GM12878 (cell line): ENCODE measurements at regions not wholly inside any gene's neighbourhood (a gene's known extent, or its start where the extent isn't known, plus 50 kb on each side); places are given as distances from the start of the nearest gene placed in this dataset.

Experiments used
- CBX5 ChIP-seq: sonication (generic); IDR thresholded peaks from 2 replicates; pipeline ENCODE4 v1.6.1; 2016; ENCODE audit warnings: low read depth, moderate library complexity, mild to moderate bottlenecking, inconsistent platforms
- NFIC ChIP-seq: IDR thresholded peaks from 2 replicates; pipeline ENCODE4 v1.6.1; 2012; ENCODE audit warnings: low read depth, mild to moderate bottlenecking, inconsistent platforms, low read length, moderate library complexity
- NR2C2 ChIP-seq: IDR thresholded peaks from 2 replicates; pipeline ENCODE4 v1.6.1; 2011; ENCODE audit warnings: borderline replicate concordance, low read depth; ENCODE audit not compliant: control insufficient read depth, insufficient read length
- TF ChIP-seq, protein P1 (sequence below), 3 experiments: IDR thresholded peaks in 2 of 3; conservative IDR thresholded peaks in 1 of 3; 2 replicates each; pipeline ENCODE4 v1.5.1; 2011; ENCODE audit warnings: low read depth in 3 of 3, low read length in 3 of 3, mild to moderate bottlenecking in 3 of 3, control low read depth in 2 of 3, moderate library complexity in 2 of 3, inconsistent platforms in 1 of 3, mixed read lengths in 1 of 3; ENCODE audit not compliant: control insufficient read depth in 2 of 3, insufficient read depth in 1 of 3; ENCODE audit errors: extremely low read depth in 1 of 3

DNA sequence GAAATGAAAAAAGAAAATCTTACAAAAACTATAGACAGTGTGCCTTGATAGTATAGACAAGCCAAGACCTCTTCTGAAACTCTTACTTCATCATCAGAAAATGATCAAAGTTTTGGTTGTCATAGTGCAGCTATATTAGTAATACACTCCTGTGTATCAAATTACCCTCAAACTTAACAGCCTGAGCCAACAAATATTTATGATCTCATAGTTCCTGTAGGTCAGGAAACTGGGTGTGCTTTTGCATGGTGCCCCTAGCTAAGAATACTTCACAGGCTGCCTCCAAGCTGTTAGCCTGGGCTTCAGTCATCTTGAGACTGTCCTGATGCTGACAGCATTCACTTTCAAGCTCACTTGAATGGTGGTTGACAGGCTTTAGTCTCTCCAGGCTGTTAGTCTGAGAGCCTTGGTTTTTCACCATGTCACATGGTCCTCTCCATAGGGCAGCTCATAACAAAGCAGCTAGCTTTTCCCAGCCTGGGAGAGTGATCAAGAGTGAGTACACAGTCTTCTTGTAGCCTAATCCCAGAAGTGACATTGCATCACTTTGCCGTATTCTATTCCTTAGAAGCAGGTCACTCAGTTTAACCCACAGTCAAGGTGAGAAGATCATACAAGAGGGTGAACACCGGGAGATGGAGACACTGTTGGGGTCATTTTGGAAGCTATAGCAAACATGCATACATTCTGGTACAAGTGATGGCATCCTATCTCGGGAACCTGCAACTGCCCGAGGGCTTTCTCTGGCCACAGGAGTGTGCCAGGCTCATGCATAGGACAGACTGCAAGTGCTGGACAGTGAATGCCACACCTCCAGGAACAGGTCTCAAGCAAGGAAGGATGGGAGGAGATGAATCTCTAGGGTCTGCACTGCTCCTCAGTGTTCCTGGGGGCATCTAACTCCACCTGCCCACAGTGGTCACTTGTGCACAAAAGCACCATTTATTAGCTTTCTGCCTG lies 173.4 kb upstream of the CADPS start:
- TF ChIP-seq NR2C2: no peak
- no peak for TF ChIP-seq NFIC
- no peak for TF ChIP-seq CBX5
- TF ChIP-seq, protein P1, sequence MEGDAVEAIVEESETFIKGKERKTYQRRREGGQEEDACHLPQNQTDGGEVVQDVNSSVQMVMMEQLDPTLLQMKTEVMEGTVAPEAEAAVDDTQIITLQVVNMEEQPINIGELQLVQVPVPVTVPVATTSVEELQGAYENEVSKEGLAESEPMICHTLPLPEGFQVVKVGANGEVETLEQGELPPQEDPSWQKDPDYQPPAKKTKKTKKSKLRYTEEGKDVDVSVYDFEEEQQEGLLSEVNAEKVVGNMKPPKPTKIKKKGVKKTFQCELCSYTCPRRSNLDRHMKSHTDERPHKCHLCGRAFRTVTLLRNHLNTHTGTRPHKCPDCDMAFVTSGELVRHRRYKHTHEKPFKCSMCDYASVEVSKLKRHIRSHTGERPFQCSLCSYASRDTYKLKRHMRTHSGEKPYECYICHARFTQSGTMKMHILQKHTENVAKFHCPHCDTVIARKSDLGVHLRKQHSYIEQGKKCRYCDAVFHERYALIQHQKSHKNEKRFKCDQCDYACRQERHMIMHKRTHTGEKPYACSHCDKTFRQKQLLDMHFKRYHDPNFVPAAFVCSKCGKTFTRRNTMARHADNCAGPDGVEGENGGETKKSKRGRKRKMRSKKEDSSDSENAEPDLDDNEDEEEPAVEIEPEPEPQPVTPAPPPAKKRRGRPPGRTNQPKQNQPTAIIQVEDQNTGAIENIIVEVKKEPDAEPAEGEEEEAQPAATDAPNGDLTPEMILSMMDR (IDR thresholded peaks at IDR 0.05 in 2 of 3, conservative IDR thresholded peaks at IDR 0.05 in 1 of 3; ENCODE audit: control insufficient read depth in 2 of 3, extremely low read depth in 1 of 3, insufficient read depth in 1 of 3, low read depth in 3 of 3, low read length in 3 of 3): no peak
